GM12892 (cell line): ENCODE measurements at regions not wholly inside any gene's neighbourhood (a gene's known extent, or its start where the extent isn't known, plus 50 kb on each side); places are given as distances from the start of the nearest gene placed in this dataset.

Experiments used
- DNase-seq: peaks from one replicate; pipeline ENCODE4 v3.0.0; 2011; ENCODE audit not compliant: insufficient read length
- FAIRE-seq: peaks from 2 replicates; lab custom pipeline; 2011; peaks lifted over from hg19 to GRCh38; lab: Jason Lieb, UNC
- POLR2A ChIP-seq: IDR thresholded peaks from 2 replicates; pipeline ENCODE4 v1.6.1; 2011; ENCODE audit warnings: low read depth, low read length, control low read depth
- POLR2AphosphoS5 ChIP-seq: IDR thresholded peaks from 2 replicates; pipeline ENCODE4 v1.6.1; 2011; ENCODE audit warnings: low read depth, low read length, control low read depth
- TAF1 ChIP-seq: IDR thresholded peaks from 2 replicates; pipeline ENCODE4 v1.6.1; 2011; ENCODE audit warnings: low read depth, mild to moderate bottlenecking, control low read depth, low read length, borderline replicate concordance

DNA sequence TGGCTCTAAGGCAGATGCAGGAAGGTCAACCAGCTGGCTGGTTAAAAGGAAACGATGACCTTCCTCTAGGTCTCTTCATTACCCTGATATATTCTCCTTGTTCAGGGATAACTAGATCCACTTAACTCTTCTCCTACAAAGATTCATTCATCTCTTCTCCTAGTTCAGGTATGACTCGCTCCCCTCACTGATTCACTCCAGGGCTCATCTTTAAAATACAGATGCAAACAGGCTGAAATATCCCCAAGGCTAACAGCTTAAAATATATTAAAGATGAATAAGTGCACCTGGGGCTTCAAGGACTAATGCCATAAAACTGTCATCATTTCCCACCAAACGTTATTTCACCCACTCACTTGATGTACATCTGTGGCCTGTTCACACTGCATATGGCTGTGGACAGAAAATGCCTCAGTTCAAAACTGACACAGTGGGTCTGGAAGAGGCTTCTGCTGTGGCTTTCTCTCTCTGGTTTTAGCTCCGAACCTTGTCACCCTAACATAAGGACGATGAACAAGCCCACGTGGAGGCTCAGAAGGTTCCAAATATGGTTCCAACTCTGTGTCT lies 366.9 kb downstream of the DEPDC1B start:
- DNase-seq (no peak), FAIRE-seq (no peak)
- TF ChIP-seq POLR2A: no peak
- no peak for TF ChIP-seq POLR2AphosphoS5
- TF ChIP-seq TAF1: no peak

DNA sequence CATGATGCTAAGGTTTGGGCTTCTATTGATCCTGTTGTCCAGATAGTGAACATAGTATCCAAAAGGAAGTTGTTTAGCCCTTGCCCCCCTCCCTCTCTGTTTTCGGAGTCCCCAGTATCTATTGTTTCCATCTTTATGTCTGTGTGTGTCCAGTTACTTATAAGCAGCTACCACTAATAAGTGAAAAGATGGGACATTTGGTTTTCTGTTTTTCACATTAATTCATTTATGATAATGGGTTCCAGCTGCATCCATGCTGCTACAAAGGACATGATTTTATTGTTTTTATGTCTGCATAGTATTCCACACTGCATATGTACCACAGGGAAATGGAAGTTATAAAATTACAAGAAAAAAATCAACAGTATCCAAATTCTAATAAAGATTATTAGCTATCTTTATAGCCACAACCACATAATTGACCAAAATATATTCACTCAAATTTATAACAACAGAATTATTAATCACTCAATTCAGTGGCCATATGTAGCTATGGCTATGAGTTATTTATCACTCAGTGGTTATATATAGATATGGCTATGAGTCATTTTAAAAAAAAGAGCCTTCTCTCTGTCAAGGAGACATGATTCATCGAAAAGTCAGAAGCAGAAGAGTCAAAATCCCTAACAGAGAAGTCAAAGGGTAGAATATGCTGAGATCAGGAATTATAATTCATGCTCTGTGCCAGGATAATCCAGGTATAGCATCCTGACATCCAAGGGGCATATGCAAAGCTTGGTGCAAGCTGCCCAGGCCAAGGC lies 367.5 kb downstream of the DEPDC1B start:
- TF ChIP-seq POLR2AphosphoS5 (no peak), TAF1 (no peak), POLR2A (no peak)
- FAIRE-seq (no peak), DNase-seq (no peak)

DNA sequence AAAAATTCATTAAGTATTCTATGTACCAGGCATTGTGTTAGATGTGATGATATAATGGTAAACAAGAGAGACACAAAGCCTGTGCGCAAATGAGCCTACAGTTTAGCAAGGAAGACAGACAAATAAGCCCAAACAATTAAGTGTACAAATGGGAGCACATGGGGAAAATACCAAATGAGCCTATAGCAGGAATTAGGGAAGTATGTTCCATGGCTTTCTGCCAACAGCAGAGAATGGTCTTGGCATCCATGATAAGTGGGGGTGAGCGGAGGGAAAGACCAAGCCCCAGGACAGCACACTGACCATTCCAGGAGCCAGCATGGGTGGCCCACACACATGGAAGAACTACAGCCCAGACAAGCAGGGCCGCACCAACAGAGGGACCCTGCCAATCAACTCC lies 369.7 kb downstream of the DEPDC1B start:
- no peak for TF ChIP-seq POLR2AphosphoS5
- TF ChIP-seq POLR2A: no peak
- no peak for TF ChIP-seq TAF1
- DNase-seq (no peak), FAIRE-seq (no peak)

DNA sequence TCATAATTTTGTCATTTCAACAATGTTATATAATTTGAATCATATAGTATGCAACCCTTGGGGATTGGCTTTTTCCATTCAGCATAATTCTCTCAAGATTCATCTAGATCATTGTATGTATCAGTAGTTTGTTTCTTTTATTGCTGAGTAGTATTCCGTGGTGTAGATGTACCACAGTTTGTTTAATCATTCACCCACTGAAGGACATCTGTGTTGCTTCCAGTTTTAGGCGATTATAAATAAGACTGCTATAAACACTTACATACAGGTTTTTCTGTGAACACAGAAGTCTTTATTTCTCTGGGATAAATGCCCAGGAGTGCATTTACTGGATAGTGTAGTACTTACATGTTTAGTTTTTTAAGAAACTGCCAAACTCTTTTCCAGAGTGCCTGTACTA lies 374.1 kb downstream of the DEPDC1B start:
- no peak for TF ChIP-seq POLR2AphosphoS5
- TF ChIP-seq POLR2A: no peak
- FAIRE-seq: no peak
- DNase-seq: no peak

DNA sequence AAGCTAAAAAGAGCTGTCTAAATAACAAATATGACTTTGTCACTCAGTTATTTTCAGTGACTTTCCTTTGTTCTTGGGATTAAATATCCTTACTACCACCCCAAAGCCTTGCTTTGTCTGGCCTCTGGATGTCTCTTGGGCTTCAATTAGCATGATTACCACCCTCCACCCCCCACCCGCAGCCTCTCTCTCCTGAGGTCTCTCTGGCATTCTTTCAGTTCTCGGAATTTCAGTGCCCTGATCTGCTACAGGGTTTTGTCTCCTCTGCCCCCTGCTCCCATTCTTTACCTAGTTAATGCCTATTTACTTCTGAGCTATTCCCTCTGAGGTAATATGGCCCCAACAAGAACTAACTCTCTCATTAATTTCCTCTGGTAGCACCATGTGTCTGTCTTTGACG lies 376.4 kb downstream of the DEPDC1B start:
- no peak for TF ChIP-seq TAF1
- no peak for TF ChIP-seq POLR2AphosphoS5
- TF ChIP-seq POLR2A: no peak
- no peak for FAIRE-seq
- DNase-seq: no peak

DNA sequence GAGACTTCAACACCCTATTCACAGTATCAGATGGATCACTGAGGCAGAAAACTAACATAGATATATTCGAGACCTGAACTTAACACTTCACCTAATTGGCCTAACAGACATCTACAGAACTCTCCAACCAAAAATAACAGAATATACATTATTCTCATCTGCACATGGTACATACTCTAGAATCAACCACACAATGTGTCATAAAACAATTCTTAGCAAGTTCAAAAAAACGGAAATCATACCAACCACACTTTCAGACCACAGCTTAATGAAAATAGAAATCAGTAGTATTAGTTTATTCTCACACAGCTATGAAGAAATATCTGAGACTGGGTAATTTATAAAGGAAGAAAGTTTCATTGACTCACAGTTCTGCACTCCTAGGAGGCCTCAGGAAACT lies 387.9 kb downstream of the DEPDC1B start:
- FAIRE-seq: no peak
- DNase-seq: no peak
- TF ChIP-seq TAF1 (no peak), POLR2AphosphoS5 (no peak), POLR2A (no peak)

DNA sequence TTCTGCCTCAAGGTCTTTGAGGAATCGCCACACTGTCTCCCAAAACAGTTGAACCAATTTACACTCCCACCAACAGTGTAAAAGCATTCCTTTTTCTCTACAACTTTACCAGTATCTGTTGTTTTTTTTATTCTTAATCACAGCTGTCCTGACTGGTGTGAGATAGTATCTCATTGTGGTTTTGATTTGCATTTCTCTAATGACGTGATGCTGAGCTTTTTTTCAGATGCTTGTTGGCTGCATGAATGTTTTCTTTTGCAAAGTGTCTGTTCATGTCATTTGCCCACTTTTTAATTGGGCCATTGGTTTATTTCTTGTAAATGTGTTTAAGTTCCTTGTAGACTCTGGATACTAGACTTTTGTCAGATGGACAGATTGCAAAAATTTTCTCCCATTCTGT lies 400.0 kb downstream of the DEPDC1B start:
- TF ChIP-seq POLR2AphosphoS5 (no peak), TAF1 (no peak), POLR2A (no peak)
- FAIRE-seq: no peak
- no peak for DNase-seq

DNA sequence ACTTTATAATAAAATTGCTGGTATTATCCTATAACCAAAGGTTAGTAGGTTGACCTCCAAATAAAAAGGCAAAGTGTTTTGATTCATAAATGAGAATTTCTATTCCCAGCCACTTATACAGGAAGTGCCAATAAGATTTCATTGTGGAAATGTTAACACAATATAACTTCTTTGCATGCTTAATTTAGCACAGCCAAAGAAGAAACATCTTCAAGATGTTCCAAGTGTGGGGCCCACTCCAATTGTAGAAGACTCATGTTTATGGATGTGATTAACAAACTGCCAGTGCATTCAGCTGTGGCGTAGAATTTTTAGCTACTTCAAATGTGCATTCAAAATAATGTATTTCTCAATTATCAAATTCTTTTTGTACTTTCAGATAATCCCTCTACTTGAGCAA lies 402.3 kb downstream of the DEPDC1B start:
- FAIRE-seq (no peak), DNase-seq (no peak)
- no peak for TF ChIP-seq POLR2AphosphoS5
- no peak for TF ChIP-seq POLR2A
- no peak for TF ChIP-seq TAF1

DNA sequence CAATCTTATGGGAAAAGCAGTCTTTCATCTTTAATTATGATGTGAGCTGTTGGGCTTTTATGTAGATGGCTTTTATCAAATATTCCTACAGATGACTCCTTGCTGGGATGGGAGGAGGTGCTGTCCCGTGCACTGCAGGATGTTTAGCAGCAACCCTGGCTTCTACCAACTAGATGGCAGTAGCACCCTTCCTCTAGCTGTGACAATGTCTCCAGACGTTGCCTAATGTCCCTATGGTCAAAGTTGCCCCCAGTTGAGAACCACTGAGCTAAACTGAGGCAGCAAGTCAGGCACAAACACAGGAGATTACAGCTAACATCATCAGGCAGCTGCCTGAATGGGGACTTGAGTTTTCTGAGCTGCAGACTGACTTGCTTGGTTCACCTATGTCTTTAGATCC lies 401.9 kb upstream of the PDE4D start:
- TF ChIP-seq POLR2AphosphoS5: no peak
- no peak for TF ChIP-seq TAF1
- TF ChIP-seq POLR2A: no peak
- peak; percentile 65 for FAIRE-seq
- no peak for DNase-seq

DNA sequence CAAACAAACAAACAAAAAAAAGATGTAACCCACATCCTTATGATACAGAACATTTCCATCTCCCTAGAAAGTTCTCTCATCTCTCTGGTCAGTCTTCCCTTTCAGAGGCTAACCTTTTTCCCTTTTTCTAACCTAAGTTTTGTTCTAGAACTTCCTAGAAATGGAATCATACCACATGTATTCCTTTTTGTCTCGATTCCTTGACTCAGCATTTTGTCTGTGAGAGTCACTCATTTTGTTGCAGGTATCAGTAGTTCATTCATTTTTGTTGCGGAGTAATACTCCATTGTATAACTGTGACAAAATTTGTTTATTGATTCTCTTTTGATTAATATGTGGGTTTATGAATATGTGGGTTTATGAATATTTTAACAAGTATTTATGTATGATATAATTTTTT lies 400.0 kb upstream of the PDE4D start:
- no peak for FAIRE-seq
- no peak for DNase-seq
- no peak for TF ChIP-seq POLR2AphosphoS5
- TF ChIP-seq POLR2A: no peak
- TF ChIP-seq TAF1: no peak

DNA sequence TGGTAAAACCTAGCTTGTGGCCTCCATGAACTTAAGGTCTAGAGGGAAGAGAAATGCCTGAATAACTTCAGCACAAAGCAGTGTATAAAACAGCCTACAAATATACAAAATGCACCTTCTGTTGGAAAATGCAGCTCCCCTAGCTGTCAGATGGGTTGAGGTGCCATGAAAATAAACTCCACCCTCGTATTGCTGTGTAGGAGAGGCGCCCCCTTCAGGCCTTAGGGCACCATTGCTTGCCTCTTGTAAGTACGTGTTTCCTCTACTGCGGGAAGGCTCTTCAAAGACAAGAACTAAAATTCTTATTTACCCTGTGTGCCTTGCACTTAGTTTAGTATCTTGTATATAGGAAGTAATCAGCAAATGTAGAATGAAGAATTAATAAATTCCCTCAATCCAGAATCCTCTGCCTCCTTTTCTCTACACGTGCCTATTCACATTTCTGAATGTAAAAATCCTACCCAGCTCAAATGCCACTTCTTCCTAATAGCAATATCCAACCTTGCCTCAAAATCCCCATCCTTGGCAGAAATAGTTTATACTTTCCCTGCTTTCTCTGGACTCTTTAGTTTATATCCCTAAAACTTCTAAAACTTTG lies 393.7 kb upstream of the PDE4D start:
- DNase-seq (no peak), FAIRE-seq (no peak)
- no peak for TF ChIP-seq POLR2AphosphoS5
- TF ChIP-seq TAF1: no peak
- no peak for TF ChIP-seq POLR2A

DNA sequence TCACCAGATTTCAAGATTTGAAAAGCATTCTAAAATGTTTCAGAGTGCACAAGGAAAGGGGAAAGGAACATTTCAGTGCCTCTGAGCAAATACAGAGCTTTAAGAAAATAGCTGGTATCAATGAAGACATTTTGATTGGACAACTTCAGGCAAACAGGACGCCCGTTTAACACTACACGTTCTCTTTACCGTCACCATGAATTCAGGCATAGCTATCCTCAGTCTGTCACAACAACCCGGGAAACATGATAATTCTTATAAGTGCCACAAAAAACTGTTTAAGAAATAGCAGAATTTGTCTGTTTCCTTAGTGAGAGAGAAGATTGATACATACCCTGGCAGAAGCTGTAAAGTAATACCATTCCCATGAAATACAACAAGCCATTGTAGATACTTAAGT lies 392.4 kb upstream of the PDE4D start:
- FAIRE-seq (no peak), DNase-seq (no peak)
- TF ChIP-seq POLR2A (no peak), TAF1 (no peak), POLR2AphosphoS5 (no peak)
